ENCODE measurements at regions not wholly inside any gene's neighbourhood (a gene's known extent, or its start where the extent isn't known, plus 50 kb on each side); places are given as distances from the start of the nearest gene placed in this dataset.
A peak's percentile ranks its signal among the peaks of the same experiment; 100 is the strongest.

DNA sequence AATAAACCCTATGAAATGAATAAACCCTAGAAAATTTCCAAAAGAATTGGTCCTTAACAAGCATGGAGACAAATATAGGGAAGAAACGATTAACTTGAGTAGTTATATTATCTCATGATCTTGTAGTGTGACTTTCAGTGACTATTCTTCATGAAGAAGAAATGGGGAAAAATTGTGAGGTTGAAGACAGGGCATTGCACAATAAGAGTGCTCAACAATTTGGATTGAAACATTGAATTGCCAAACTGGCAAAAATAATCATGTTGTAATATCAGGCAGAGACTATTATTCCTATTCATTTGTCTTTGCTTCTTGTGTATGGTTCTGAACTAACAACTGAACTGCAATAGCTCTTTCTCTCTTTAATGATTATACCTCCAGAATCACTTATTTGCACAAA, 605.1 kb downstream of the PCDH7 start:
- no peak for DNase-seq

DNA sequence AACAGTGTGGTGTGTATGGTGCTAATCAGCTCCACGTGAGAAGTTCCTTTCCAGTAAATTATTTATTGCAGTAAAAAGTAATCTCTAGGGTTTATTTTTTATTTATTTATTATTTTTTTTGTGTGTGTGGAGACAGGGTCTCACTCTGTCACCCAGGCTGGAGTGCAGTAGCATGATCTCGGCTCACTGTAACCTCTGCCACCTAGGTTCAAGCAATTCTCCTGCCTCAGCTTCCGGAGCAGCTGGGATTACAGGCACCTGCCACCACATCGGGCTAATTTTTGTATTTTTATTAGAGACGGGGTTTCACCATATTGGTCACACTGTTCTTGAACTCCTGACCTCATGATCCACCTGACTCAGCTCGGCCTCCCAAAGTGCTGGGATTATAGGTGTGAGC, 606.9 kb downstream of the PCDH7 start:
- no peak for DNase-seq

DNA sequence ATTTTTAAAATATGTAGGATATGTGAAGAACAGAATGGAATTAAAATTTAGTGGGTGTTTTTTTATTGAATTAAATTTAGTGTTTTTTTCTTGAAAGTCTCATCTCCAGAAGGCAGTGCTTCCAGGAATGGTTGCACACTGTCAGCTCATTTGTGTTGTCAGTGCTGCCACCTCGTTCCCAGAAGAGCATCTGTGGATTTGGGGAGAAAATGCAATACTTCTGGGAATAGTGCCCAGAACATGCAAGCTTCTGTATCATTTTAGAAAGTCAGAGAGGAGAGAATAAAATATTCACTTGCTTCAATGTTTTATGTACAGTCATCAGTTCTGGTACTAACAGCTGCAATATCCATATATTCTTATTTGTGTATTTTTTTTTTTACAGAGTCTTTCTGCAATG, 608.8 kb downstream of the PCDH7 start:
- no peak for DNase-seq

DNA sequence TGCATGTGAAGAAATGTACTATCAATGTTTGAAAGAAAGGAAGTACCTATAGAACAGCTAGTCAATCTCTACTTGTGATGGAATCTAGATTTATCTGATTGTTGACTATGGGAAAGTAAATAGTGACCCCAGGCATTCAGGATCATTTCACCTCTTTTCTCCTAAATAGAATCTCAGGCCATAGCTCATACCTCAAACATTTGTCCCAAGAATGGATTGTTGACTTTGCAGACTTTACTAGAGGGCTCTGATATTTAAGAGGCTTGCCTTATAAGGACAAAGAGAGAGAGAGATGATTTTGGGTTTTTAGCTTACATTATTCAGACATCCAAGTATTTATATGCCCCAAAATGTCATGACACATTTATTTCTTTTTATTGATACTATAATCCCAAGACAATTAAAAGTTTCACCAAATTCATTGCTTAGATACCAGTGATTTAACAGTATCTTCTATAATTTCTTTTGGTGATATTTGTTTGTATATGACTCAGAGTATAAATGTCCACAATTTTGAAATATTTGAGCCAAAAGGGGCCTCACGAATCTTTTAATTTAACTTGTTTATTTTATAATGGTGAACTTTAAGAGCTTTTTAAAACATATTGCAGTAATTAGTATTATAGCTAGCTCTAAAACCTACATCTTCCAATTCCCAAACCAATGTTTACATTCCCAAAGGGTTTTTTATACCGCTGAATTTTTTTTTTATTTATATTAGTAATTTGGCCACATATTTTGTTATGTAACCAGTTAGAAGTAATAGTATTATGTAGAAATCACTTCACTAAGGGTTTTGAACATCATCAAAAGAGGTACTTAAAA, 614.1 kb downstream of the PCDH7 start:
- DNase-seq = no peak

DNA sequence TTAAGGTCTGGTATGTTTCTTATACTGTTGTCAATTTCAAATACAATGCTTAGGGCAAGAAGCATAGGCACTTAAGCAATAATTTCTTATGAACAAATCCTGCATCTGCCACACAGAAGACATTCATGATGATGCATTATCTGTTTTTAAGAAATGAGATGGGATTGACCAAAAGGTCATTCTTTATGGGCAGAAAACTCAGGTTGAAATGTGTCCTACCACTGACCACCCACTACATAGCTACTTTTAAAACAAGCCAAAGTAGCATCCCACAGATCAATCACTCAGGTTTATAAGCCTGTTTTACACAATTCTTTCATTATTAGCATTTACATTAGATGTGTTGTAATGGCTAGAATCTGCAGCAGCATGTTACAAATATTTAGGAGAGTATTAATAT, 617.8 kb downstream of the PCDH7 start:
- no peak for DNase-seq

DNA sequence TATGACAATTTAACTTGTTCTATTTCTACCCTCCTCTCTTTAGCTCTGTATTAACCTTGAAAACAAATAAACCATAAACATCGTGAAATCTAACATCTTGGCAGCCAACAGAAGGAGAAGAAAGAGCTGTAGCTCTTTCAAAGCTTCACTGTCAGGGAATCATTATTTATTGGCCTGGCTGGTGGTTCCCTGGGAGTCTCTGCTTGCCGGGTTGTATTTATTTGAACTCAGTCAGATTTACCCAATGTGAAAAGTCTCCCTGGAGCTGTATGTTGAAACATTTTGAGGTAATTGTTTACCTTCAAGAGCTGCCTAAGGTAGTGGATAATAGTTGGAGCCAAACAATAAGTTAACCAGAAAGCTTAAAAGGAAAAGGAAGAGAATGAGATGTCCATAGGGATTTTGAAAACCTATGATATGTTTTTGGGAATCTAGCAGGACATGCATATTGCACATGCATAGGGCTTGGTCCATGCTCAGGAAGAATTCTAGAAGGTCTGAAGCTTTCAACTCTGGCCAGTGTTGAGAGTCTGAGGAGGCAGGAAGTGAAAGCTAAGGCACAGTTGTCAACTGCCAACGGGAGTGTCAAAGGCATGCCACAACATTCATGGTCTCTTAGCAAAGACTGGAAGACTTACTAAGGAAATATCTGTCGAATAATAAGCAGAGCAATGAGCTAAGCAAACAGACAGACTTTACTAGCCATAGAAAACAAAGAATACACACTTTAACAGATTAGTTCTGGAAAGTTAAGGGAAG, 621.6 kb downstream of the PCDH7 start:
- peak; percentile 6 for DNase-seq

DNA sequence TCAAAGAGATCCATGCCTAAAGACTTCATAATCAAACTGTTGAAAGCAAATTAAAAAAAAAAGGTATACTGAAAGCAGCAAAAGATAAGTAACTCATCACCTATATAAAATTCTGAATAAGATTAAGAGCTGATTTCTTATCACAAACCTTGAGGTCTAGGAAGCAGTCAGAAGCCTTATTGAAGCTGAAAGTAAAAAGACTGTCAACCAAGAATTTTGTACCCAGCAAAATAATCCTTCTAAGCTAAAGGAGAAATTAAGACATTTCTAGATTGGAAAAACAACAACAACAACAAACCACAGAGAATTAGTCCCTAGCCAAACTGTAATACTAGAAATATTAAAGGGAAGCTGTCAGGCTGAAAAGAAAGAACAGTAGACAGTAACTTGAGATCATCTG, 622.9 kb downstream of the PCDH7 start:
- DNase-seq = no peak

DNA sequence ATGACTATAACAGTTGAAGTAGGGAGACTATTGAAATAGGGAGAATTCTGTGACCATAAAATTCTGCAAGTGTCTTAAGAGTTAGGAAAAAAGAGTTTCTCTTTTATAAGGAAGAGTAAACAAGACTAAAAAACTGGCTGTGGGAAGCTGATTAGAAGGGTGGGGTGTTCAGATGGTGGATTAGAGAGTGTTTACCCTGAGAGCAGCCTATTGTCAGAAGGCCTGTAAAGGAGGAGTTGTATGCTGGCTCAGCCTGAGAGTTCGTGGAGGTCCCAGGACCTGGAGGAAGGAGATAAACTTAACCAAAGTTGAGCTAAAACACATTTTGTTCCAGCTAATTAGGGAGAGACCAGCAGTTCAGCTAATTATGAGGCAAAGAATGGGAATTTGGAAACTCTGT, 629.7 kb downstream of the PCDH7 start:
- peak; percentile 20 for DNase-seq

DNA sequence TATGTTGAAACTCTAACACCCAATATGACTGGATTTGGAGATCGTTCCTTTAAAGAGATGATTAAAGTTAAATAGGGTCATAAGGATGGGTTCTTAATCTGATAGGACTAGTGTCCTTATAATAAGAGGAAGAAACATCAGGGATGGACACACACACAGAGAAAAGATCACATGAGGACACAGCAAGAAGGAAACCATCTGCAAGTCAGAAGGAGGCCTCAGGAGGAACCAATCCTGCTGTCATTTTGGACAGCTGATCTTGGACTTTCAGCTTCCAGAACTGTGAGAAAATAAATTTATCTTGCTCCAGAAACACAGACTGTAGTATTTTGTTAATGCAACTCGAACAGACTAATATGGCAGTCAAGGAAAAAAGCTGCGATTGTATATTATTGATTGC, 631.5 kb downstream of the PCDH7 start:
- DNase-seq = no peak

DNA sequence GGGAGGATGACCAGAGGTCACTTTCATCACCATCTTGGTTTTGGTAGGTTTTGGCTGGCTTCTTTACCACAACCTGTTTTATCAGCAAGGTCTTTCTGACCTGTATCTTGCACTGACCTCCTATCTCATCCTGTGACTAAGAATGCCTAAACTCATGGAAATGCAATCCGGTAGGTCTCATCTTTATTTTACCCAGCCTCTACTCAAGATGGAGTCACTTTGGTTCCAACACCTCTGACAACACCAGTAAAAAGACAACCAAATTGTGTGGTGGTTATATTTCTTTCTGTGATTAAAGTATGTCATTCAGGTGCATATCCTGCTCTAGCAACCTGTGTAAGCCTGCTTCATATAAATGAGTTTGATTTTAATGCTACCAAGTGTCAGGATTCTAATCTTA, 636.7 kb downstream of the PCDH7 start:
- DNase-seq = no peak

DNA sequence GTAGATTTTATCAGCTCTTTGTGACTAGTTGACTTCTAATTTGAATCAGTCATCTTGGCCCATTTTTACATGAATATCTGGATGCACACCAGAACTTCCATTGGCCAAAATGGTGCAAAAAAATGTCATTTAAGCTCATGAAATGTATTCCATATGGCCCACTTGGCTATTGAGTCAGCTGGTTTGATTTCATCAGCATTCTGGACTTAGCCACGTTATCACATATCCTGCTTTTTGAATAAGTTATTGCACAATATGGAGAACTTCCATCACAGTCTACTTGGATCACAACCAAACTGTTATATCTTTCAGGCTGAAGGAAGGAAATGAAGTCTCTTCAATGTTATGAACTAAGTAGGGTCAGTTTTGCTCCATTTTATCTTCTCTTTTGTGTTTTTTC, 640.6 kb downstream of the PCDH7 start:
- DNase-seq = no peak

DNA sequence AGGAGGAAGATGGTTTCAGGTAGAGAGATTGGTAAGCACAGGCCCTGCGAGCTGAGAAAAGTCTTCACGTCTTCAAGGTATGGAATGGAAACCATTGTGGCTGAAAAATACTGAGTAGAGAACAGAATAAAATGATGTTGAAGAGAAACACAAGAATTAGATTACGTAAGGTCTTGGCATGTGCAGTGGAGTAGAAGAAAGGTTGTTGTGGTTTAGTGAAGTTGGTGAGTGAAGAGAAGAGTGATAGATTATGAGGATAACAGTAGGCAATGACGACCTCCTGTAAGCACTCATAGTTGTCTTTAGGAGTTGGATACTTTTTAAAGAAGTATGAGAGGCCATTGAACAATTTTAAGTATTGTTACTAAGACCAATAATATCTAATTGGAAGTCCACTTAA, 642.6 kb downstream of the PCDH7 start:
- no peak for DNase-seq

DNA sequence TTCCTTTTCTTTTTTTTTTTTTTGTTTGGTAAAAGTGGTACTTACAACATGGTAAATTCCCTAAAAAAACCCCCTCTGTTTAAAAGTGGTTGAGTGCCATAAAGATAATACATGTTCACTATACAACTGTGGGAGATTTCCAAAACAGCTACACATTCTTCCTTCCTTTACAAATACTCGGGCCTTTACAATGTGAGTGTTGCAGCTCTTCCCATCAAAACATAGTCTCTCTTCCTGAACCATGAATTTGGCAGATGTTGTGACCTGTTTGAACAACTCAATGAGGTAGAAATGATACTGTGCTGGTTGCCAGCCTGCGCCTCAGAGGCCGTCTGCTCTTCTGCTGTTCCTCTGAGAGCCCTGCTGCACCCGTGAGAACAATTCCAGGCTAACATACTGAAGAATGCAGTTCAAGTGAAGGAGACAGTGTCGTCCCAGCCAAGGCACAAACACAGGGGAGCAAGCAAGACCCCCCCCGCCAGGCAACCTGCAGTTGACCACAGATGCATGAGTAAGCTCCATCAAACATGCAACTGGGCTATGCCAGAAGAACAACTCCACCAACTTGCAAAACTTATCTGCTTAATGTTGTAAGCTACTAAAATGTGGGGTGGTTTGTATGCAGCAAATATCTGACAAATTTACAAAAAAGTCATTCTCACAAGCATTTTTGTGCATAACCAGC, 645.0 kb downstream of the PCDH7 start:
- no peak for DNase-seq

DNA sequence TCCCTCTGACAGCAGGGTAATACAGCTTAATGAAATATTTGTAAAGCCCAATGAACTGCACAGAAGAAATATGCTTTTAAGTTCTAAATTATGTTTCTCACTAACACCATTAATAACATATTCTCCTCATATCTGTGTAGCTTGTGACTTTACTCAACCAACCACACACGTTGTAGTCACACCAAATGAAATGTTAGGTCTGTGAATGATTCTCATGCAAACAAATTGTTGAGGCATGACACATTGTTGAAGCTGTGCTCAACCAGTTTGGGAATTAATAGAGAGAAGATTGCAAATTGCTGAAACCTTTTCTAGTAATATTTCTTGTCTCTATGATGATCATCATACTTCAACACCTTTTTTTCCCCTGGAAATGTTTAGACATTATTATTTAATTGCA, 645.9 kb downstream of the PCDH7 start:
- no peak for DNase-seq

DNA sequence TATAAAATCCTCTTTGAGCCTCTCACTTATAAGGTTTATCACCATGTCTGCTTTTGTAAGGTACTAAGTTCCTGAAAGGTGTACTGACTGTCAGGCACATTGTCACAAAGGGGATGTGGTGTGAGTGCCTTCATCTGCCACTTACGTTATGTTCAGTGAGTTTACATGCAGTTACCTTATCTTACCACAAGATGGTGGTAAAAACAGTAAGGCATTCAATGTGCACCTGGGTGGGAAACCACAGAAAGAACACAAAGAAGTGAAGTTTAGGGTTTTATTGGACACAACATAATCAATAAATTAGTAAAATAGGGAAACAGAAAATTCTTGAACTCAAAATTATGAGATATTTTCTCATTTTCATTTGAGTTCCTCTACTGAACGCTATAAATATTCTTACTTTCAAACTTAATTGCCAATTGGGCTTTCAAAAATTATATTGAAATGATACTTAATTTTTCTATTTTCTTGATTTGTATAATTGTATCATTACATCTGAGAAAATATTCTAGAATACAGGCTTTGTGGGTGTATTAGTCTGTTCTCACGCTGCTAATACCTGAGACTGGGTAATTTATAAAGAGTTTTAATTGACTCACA, 650.8 kb downstream of the PCDH7 start:
- peak; percentile 66 for DNase-seq

DNA sequence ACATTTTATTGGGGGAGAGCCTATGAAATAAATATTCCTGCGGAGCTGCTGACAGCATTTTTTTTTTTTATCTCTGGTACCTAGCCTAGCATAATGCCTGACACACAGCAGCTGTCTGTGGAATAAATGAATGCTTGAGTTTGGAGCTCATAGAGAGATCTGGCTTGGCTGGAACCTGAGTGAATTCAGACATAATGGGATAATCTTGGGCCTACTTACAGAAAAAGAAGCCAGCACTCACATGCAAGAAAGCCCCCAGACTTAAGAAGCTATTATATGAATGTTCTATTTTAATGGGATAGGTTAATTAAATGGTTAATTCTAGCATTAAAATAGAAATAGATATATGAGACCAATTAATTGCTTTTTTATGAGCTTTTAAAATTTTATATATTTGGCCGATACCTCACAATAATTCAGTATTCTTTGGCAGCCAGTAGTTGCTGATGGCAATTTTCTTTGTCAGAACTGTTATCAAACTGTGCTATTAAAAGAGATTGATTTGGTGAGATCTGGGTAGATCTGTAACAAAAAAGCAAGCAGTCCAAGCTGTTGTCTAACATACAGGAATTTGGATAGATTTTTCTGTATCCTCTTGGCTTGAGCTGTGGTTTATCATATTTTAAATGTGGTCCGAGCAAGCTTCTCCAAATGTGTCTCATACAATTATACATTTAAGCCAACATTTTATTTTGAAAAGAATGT, 654.2 kb downstream of the PCDH7 start:
- no peak for DNase-seq

DNA sequence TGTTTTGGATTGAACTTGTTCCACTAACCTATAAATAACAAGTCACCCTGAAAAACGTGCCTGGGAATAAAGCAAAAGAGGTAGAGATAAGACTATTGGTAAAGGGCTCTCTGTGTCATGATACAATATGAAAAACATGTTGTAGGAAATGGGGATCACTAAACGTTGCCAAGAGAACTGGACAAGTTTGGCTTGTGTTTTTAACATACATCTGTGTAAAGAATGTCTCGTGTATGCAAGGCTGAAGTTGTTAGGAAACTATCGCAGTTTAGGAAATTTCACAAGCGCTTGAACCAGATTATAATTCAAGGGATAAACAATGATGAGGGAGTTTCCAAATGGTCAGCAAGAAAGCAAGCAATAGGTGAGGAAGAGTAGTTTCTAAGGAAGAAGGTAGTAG, 655.8 kb downstream of the PCDH7 start:
- DNase-seq = no peak

DNA sequence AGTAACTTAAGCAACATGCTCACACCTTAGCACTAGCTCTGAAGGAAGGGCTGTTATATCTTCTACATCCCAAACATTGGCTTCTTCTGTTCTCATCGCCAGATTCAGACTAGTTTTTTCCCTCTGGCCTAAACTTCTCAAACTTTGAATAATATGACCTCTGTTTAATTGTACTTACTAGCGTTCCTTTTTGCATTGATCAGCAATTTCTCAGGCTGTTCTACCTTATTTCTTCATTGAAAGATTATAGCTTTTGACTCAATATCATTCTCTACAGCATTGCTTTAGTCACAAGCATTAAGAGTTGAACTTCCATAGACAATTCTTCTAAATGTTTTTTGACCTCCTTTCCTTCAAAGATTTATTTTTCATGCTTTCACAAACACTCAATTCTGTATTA, 659.2 kb downstream of the PCDH7 start:
- DNase-seq = no peak

DNA sequence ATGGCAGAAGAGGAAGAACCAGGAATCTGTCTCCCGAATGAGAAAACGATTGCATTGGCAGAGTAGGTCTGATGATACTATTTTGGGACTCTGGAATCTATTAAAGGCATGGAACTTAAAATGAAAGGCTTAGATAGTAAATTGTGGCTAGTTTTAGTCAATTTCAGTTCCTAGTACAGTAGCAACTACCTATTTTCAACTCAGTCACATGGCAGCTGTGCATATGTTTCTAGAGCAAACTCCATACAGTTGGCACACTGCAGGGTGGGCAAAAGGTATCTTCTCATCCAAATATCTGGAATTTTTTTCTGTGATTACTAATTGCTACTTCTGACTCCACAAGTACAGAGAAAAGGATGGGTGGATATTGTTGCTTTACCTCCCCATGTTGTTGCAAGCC, 663.6 kb downstream of the PCDH7 start:
- DNase-seq = no peak

DNA sequence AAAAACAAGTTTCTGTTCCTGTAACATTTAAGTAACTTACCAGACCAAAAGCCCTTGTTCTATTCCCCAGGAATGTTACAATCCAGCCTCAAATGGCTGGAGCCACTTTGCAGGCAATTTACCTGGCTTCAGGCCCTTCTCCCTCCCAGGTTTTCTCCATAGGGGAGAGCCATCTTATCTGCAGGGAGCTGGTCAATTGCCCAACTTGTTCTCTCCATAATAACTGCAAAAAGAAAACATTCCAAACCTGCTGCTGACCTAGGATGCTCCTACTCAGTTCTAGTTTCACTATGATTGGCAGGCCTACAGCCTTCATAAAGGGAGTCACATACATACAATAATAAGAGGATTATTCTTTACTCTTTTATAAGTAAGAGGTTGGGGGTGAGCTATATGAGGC, 670.7 kb downstream of the PCDH7 start:
- DNase-seq = peak; percentile 51

DNA sequence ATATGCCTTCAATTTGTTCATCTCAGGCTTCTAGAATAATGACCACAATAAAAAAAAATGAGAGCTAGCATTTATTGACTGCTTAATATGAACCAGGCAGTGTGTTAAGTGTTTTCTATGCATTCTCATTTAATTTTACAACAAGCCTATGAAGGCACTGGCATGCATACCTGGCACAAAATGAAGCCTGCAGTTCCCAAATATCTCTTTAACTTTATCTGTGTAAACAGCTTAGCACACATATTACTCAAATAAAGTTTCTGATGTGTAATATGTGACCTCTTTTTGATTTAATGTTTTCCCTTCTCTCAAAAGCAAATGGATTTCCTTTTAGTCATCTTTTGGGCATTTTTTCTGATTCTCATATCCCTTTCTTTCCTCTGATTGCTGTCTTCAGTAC, 671.8 kb downstream of the PCDH7 start:
- no peak for DNase-seq

DNA sequence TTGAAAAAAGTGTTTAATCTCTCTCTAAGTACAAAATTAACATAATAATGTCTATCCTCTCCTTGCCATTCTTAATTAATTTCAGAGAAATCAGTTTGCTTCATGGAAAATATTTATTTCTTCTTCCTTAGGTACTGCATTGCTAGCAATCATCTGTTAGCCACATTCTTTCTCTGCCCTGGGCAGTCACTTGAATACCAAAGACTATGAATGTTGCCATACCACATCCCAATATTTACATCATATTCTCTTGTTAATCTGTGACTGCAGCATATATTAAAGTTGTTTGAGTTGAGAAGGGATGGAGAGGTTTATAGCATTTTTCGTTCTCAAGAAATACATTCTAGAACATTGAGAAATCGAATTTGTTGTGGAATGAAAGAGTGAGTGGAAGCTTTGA, 672.8 kb downstream of the PCDH7 start:
- no peak for DNase-seq

DNA sequence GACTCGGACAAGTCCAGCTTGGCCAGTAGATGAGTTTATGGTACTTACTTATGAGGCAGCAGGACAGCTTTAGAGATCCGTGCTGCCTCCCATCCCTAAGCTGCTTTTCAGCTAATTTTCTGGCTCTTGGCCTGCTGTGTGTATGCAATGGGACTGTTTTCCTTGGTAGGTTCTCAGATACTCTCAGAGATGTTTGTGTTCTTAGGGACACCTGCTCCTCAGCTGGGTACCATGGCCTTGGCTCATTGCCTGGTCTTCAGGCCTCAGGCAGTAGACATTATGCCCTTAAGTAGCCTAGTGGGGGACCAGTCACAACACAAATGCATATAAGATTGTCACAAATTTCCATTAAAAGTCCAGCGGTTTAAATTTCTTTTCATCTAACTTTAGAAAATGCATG, 688.0 kb downstream of the PCDH7 start:
- DNase-seq = peak; percentile 84

All from NCI-H69 (cell line).